ENCODE measurements at regions not wholly inside any gene's neighbourhood (a gene's known extent, or its start where the extent isn't known, plus 50 kb on each side); places are given as distances from the start of the nearest gene placed in this dataset.

DNA sequence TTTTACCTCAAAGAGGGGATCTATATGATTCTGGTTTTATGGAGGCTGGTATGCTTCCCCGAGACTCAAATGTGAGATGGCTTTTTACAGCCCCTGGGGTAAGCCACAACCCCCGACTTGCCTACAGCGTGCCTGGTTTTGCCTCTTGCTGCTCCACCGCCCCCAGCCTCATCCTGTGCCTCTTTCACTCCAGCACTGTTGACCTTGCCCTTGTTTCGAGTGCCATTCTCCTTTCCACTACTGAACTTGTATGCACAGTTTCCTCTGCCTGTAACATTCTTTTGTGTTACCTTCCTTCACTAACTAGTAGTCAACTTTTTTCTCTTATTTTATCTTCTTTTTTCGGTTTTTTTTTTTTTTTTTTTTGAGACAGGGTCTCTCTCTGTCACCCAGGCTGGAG lies 219.0 kb upstream of the ZBED5 start:
- DNase-seq: no peak

DNA sequence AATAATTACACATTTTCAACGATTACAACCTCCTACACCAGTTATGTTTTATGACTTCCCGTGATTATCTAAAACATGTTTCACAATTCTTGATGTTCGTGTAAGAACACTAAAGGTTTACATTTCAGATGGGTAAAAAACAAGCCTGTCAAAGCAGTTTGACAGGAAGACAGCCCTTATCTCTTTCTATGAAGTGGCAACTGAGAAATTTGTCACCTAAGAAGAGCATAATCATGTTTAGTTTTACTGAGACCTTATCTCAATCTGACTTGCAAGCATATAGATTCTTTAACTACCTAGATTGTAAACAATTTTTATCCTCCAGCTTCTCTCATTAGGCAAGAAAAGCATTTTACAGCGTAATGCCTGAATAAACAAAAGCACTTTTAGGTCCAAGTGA lies 218.4 kb upstream of the ZBED5 start:
- DNase-seq: no peak

DNA sequence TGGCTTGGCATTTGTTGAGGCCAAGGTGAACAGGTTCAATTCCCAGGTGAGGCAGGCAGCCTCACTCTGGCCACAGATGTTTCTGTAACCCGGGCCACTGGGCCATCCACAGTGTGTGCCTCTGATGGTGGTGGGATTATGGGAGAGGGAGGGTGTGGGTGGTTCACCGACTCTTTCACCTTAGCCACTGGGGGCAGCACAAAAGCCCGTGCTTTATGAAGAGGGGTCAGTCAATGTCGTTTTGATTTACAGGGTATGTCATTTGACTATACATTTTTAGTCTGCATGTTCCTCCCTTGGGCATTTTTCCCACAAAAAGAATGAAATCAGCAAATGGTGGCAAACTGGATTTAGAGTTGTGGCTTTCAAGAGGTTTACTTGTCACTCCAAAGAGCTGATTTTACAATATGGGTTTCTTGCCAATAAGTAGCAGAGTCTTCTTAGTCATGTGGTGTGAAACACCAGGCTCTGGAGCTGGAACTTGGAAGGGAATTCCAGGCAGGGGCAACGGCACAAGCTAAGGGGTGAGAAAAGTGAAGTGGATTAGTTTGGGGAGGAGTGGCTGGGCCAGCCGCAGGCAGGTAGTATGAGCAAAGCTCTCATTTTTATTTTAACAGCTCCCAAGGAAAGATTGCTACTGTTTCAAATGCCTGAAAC lies 217.8 kb upstream of the ZBED5 start:
- no peak for DNase-seq

DNA sequence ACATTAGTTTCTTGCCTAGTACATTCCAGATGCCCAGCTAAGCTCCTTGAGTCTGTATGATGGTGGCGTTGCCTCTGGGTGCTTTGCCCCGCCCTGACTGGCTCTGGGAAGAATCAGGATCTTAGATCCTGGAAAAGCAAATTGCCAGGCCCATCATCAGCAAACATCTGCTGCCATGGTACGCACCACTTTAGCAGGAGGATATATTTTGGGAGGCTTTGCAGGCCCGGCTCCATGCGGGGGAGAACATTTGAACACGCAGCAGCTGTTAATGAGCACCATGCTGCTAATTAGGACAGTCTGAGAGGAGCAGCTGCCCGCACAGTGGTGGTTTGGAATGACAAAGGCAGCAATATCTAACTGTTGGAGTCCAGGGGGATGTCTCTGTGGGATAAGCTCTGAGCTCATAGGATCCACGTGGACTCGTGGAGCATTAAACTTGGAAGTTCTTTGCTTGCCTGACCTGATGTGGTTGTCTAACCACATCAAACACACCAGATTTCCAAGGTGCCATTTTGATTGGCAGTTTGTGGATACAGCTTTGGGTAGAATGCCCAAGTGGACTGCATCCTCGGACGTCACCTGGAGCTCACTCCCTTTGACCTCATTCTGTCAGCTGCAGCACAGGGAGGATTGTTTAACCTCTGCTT lies 217.0 kb upstream of the ZBED5 start:
- DNase-seq: no peak

DNA sequence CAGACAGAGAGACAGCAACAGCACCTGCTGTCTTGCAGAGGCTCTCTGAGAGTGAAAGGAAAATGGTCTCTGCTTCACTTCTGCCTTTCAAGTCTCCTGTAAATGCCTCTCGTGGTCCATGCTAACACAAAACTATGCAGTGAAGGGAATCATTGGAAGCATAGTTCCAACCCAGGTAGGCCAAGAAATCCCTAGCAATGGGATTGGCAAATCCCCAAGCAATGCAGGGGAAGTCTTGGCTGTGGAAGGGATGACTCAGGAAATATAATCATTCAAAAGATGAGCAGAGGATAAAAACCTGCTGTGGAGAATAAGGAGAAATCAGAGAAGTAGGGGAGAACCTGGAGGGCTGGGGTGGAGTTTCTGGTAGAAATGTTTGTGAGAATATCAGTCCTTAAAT lies 216.1 kb upstream of the ZBED5 start:
- no peak for DNase-seq

DNA sequence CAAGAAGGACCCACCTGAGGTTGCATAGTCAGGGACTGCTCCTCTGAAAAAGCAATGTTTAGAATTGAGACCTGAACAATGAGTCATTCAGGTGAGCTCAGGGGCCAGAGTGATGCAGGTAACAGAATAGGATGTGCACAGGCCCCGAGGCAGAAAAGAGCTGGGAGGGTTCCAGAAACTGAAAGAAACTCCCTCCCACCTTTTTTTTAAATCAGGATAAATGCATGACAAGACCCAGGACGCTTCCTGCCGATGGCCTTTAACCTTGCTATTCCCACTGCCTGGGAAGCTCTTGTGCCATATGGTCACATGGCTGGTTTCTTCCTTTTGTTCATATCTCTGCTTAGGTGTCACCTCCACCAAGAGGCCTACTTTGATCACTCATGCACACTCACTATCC lies 214.2 kb upstream of the ZBED5 start:
- DNase-seq: no peak

DNA sequence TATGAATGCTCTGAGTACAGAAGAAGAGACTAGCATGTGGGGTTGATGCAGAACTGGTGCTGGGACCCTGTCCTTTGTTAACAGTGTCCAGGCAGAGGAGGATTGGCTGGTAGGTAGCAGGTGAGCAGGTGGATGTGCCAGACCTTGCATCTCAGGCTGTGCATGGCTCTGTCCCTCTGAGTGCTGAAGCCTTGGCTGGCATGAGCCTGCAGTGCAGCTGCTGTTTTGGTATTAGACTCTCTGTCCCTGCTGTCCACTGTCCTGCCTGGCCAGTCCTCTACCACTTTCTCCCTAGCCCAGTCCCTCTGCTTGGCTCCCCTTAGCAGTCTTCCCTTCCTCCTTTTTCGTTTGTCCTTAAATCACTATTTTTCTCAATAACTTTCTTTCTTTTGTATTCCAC lies 213.6 kb upstream of the ZBED5 start:
- DNase-seq: no peak

DNA sequence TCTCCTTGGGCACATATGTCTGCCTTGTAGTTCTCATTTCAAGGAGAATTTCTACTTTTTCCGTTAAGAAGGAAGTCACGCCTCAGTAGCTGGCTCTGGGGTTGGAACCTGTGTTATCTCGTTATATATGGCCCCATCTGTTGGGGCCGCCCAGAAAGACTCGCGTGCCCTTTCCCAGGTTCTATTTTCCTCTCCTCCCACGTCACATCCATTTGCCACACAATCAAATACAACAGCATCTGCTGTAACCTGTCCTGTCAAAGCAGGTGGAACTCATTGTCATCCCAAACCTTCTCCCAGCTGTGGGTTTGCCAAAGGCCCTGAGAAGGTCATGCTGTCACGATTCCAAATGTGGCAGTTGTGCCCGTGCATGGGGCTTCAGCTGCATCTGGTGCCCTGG lies 213.1 kb upstream of the ZBED5 start:
- DNase-seq: no peak

DNA sequence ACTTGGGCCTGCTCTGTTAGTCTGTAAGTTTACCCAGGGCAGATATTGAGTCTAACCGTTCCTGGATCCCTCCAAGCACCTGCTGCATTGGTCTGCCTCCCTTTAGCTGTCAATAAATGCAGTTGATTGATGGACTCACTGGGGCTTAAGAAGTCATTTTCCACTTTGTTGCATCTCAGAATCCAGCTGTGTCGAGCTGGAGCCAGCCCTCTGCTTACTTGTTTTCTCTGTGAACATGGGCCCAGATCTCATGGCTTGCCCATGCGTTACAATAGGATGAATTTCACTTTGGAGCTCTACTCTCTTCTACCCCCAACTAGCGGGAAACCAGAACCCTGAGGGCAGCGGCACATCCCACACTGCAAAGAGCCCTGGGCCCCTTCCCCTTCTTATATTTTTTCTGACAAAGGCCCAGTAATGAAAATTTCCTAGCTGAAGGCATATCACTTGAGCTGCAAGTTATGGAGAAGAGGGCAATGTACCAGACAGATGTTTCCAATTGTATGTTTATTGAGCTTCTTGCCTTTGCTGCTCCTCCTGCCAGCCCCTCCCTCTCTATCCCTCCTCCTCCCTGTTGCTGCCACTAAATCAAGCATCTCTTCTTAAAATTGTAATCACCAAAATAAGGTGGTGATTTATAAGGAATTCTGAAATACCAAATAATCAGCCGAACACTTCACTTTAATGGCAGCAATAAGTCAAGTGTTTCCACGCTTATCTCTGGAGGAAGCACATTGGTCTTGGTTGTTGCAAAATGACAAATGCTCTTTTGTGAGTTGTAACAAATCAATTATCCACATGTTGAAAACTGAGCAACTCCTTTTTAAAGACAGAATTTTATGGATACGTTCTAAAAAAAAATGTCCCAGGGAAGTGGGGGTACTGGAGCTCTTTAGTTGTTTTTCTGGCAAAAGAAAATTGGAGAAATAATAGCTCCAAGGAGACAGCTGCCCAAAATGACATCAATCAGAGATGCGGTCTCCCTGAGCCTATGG lies 212.3 kb upstream of the ZBED5 start:
- no peak for DNase-seq

DNA sequence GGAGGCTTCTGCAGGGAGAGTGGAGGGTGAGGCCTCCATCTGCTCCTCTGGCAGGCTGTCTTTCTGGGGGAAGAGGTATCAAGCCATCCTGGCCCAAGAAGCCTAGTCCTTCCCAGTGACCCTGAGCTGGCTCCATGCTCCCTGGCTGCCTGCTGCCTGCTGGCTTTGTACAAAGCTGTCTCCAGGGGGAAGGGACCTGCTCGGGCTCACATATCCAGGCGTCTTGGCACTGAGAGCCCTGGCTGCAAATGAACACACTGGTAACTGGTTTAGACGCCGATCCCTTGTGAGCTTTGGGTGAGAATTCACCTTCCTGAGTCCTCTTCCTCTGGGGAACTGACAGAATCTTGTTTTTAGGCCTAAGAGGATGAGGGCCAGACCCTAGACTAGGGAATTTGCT lies 210.3 kb upstream of the ZBED5 start:
- no peak for DNase-seq

DNA sequence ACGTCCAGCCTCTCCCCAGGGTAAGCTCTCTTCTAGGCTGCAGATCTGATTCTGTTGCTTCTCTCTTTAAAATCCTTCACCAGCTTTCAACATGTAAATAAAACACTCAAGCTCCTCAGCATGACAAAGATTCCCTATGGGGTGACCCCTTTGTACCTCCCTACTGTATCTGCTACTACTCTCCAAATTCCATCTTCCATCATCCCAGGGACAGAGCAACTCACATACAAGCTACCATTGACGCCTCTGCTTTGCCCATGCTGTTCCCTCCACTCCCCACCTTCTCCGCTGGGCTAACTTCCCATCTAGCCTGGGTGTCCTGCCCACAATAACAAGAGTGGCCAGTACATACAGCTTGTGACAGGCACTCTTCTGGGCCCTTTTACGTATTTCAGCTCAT lies 207.5 kb upstream of the ZBED5 start:
- DNase-seq: no peak

DNA sequence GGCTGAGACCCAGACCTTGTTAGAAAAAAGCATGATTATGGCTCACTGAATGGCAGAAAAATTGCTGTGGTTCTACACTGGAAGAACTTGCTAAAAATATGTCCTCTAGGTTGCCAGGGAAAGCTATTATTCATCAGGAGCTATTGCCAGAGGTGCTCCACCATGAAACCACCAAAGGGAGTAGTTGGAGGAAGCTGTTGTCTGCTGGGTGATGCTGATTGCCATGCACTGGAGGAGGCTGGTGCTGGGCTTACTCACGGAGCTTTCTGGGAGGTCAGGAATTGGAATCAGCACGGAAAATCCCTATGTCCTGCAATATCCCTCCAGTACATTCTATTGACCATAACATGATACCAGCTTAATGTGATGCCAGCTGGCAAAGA lies 199.6 kb upstream of the ZBED5 start:
- no peak for DNase-seq

DNA sequence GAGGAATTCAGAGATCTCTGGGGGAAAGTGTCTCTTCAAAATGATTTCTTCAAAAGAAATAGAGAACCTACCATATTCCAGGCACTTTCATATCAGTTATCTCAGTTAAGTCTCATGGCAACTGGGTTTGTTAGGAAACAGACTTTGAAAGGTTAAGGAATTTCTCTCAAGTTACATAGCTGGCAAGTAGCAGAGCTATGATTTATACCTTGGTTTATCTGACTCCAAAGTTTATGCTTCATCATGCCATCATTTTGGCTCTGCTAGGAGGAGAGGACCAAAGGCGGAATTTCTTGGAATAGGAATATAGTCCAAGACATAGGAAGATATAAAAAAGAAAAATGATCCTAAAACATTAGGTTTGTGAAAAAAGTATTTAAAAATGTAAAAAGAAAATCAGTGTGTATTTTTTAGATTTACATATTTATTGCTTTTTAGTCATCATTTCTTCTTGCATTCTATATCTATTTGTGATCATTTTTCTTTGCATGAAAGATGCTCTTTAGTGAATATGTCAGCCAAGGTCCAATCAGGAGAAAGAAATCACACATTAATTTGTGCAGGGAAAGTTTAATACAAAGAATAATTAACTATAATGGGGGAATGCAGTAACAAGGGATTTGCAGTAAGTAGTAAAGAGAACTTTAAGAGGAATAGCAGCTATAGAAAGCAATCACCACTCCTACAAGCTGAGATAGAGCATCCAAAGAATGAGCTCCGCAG lies 199.1 kb upstream of the ZBED5 start:
- DNase-seq: no peak

DNA sequence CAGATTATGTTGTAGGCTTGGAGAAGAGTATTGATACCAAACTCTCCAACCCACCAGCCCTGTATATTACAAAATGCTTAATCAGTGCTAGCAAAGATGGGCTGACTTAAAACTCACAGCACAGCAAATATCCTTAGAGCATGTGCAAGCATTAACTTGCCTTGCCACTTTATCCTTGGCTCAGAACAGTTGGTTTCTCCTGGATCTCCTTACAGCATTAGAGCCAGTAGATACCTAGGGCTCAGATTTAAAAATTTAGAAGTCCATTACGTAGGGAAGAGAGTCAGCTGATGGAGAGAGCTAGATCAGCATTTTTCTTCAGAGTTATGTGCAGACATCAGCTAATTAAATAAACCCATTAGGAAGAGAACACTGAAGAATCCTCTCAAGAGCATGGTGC lies 198.5 kb upstream of the ZBED5 start:
- DNase-seq: no peak

DNA sequence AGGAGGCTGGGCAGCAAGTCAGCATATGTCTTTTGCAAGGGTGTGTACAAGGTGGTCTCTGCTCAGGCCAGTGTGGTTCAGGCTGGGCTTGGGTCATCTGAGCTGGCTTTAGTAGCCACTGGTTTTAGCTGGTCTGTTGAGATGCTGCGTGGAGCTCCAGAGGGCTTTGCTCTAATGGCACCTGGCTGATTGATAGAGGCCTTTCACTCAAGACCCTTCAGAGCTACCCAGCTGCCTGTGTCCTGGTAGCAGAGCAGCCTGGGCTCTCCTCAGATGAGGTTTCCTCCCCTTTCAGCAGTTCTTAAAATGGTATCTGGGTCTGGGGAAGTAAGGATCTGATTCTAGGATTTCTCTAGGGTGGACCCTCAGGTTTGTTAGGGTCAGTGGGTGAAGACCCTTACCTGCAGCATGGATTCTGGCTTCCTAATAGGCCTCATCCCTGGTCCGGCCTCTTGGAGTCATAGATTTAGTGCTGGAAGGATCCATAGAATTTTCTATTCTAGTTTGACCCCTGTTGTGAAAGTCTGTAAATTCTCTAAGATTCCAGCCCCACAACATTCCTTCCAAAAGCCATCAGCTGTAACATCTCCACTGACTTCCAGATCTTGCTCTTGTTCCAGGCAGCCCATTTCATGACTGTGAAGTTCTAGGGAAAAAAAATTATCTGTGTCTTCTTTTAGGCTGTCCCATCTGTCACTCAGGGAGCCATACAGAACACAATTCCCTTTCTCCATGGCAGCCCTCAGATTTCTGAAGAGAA lies 190.2 kb upstream of the ZBED5 start:
- DNase-seq: no peak

DNA sequence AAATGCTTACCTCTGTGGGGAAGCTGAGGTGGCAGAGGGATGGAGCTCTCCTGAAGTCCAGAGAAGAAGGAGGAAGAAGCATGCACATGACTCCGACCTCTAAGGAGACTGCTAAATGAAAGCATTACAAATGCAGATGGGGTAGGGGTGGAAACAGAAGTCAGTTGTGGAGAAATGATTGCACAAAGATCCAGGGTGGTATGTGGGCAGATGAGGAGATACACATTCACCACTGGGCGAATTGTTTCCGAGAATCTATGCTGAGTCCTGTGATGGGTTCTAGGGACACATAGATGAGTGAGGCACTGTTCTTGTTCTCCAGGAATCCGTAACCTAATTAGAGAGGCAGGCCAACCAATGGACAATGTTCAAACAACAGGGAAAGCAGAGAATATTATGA lies 188.9 kb upstream of the ZBED5 start:
- DNase-seq: no peak

DNA sequence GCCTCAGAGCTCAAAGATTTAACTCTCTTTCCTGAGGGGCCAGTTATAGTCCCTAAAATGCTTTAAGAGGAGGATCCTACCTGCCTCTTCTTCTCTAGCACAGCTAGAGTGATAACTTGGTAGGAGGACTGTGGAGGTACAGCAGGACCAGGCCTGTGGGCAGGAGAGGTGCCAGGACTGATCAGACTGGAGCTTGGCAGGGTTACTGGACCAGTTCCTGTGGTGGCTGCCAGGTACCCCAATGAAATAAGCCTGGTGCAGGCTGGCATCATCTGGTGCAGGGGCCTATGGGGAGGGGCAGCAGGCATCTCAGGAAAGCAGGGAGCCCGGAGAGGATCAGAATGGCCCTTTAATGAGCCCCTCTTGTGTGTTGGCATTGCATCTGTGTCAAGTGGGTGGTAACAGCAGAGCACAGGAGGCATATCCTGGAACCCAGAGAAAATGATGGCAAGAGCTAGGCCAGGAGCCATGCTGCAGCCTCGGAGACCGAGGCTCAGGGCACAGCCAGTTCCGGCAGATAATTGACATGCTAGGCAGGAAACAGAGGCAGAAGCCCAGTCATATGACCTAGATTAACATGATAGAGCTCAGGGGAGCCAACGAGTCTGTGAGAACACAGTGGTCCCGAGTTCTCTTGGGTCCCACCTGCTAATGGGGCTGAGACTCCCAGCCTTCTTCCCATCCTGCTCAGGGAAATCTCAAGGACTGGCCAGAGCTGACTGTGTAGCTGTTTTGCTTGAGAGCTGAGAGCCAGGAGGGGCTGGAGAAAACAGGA lies 187.5 kb upstream of the ZBED5 start:
- no peak for DNase-seq

DNA sequence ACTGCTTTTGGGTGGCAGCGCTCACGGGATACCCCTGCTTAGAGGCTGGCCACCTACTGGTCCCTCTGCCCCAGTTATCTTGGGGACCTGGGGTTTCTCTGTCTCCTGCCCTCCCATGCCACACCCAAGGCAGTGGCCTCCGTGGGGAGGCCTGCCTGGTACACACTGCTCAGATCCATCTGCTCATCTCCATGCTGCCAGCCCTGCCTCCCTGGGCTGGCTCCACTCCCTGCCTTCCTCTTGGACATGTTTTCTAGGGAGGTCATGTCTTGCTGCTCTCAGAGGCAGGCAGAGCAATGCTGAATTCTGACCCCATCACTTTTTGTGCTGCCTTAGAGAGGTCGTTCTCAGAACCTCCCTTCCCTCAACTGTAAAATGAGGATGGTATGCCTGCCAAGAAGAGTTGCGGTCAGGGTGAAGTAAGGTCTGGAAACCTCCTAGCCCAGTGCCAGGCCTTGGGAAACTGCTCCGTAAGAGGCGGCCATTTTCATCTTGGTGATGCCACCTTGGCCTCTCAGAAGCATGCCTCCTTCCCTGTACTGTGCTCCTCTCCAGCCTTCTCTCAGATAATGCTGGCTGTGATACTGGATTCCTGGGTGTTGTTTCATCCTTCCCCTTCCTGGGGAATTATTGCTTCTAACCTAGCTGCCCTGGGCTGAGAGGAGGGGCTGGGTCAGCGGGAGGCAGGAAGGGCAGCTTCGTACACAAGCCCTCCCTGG lies 186.4 kb upstream of the ZBED5 start:
- no peak for DNase-seq

DNA sequence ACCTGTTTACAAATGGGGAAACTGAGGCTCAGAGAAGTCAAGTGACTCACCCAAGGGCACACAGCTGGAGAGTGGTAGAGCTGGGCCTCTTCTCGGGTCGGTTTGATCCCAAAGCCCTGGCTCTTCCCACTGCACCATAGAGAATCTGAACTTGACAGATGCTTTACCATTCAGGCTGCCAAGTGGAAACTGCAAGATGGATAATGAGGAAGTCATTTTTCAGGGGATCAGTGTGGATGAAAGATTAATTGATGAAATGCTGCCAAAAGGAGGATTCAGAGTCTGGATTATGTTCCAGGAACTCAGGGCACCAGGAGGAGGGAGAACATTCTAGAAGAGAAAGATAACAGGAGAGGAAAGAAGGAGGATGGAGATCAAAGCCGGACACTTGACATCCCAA lies 185.9 kb upstream of the ZBED5 start:
- DNase-seq: no peak

DNA sequence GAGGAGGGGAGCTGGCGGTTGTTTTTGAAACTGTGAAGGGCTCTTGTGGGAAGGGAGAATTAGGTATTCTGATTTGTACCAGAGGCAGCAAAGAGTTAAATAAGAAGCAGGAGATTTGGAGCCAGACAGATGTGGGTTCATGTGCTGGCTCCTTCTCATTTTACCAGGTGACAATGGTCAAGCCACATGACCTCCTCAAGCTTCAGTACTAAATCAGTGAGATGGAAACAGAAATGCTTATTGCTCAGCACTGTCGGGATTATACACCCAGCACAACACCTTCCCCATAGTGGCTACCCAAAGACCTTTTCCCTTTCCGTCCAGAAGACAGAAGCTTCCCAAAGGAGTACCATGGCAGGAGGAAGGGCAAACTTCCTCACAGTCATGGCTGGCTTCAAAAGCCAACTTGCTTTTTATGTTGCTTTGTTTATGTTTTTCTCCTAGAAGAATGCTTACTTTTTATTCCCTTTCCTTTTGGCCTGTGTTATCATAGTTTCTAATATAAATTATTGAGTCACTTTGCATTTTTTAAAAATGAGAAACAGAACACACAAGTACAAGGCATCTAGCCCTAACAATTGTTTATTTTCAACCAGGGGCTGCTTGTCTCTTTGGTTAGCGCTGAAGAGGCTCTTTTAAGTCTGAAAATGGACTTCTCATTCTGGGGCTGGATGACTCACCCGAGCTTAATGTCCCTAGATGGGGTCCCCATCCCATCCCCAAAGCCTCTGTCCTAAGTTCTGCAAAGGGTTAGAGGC lies 181.5 kb upstream of the ZBED5 start:
- DNase-seq: no peak

All from T-helper 1 cell (primary cell).